ENCODE measurements at regions not wholly inside any gene's neighbourhood (a gene's known extent, or its start where the extent isn't known, plus 50 kb on each side); places are given as distances from the start of the nearest gene placed in this dataset.

GRCh38 chr2:234304950-234305349 lies 191.9 kb downstream of the ARL4C start:
- TF ChIP-seq POLR2A (IDR thresholded peaks at IDR 0.05; ENCODE audit: low read depth, low read length): no peak
- no peak for TF ChIP-seq POLR2AphosphoS5 (IDR thresholded peaks at IDR 0.05; ENCODE audit: low read depth, low read length)
